ENCODE measurements at regions not wholly inside any gene's neighbourhood (a gene's known extent, or its start where the extent isn't known, plus 50 kb on each side); places are given as distances from the start of the nearest gene placed in this dataset.

DNA sequence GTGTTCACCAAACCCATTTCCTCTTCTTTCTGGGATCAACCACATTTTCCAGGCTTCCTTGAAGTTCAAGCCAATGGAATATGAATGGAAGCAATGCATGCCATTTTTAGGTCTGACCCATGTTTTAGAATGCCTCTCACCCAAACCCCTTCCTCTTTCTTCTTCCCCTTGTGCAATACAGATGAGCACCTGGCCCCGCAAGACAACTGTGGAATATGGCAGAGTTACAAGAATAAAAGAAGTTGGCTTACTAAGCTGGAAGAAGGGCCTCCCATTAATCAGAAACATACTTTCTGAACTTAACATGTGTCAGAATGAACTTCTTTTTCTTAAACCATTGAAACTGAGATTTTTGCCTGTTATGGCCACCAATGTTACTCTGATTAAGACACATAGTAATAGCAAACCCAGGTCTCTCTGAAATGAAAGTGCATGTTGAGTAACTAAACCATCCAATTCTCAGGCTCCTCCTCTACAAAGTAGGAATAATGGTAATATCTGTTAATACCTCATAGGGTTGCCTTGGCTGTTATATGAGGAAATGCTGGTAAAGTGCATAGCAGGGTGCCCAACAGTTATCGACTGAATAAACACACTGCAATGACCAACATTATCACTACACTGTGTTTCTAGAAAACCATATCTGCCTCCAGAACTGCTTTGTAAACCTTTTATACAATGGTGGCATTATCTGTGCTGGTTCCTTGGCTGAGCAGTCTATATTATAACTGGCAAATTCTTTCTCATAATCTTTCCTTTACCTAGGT is 382.2 kb upstream of the NRP1 start:
- Histone ChIP-seq H3K9me3 (ENCODE audit: control insufficient read depth in 2 of 2, insufficient read depth in 1 of 2, low read depth in 1 of 2, low read length in 1 of 2) (peaks cover 0 to 11% of the 10 kb centered on the region in 2 donors), H3K27ac (ENCODE audit: low read depth in 1 of 3, low read length in 2 of 3) (no peak overlapping the region), H3K27me3 (ENCODE audit: control insufficient read depth in 3 of 3, insufficient read depth in 3 of 3, low read length in 3 of 3) (peaks cover 0 to 2% (median 0%) of the 10 kb centered on the region in 3 donors), H3K4me1 (ENCODE audit: control insufficient read depth in 3 of 3, insufficient read depth in 2 of 3, low read depth in 1 of 3, low read length in 2 of 3) (no peaks in the 10 kb centered on the region), H3K4me3 (ENCODE audit: low read depth in 1 of 3, low read length in 3 of 3) (no peak overlapping the region), H3K36me3 (ENCODE audit: control insufficient read depth in 3 of 3, insufficient read depth in 2 of 3, low read depth in 1 of 3, low read length in 3 of 3) (no peaks in the 10 kb centered on the region)
- no peak for DNase-seq
- whole genome bisulfite sequencing, 3 donors = 64 to 74% (median 66%) methylated on average over 2 of the region's 2 CpGs
- no peak for FAIRE-seq

DNA sequence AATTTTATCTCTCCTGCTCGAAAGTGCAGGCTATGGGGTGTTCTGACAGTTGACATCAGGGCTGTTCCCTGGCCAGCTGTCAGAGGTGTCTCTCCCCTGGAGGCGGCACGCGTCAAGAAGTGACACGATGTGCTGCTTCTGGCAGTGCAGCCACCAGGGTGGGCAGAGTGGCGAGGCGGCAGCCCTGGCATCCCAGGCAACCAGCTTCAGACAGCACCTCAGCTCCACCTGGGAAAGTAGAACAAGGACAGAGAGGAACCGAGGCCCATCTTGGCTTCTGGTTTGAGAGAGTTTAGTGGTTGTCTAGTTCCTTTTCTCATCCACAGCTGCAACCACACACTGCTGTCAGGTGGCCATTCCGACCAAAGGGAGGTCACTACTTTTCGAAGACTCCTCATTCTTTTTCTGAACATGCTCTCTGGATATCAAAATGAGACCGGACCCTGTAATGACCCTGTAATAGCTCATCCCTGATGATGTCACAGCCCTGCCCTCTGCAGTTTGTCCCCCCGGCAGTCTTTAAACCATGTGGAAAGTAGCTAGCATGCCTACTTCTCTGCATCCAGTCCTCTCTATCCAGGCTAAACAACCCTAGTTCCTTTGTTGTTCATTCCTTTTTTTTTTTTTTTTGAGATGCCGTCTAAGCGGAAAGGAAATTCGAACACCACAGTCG is 381.0 kb upstream of the NRP1 start:
- no peak for FAIRE-seq
- no peak for DNase-seq
- Histone ChIP-seq H3K4me3 (ENCODE audit: low read depth in 1 of 3, low read length in 3 of 3) (no peak overlapping the region), H3K27me3 (ENCODE audit: control insufficient read depth in 3 of 3, insufficient read depth in 3 of 3, low read length in 3 of 3) (peaks cover 0 to 2% (median 0%) of the 10 kb centered on the region in 3 donors), H3K4me1 (ENCODE audit: control insufficient read depth in 3 of 3, insufficient read depth in 2 of 3, low read depth in 1 of 3, low read length in 2 of 3) (no peaks in the 10 kb centered on the region), H3K9me3 (ENCODE audit: control insufficient read depth in 2 of 2, insufficient read depth in 1 of 2, low read depth in 1 of 2, low read length in 1 of 2) (peaks cover 0 to 8% of the 10 kb centered on the region in 2 donors), H3K27ac (ENCODE audit: low read depth in 1 of 3, low read length in 2 of 3) (no peak overlapping the region), H3K36me3 (ENCODE audit: control insufficient read depth in 3 of 3, insufficient read depth in 2 of 3, low read depth in 1 of 3, low read length in 3 of 3) (no peaks in the 10 kb centered on the region)
- WGBS, 3 donors = 76 to 81% (median 76%) methylated on average over 16 of the region's 16 CpGs

DNA sequence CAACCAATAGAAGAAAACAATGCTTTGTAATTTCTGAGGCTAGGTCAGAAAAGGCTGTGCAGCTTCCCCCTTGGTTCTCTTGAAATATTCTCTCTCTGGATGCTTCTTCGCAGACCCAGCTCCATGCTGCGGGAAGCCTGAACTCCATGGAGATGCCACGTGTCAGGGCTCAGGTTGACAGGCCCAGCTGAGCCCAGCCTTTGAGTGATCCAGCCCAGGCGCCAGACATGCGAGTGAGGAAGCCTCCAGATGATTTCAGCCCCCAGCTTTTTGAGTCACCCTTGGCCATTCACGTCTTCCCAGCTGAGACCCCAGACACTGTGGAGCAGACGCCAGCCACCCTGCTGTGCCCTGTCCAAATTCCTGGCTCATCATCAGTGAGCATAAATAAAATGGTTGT is 378.4 kb upstream of the NRP1 start:
- Histone ChIP-seq H3K27ac (ENCODE audit: low read depth in 1 of 3, low read length in 2 of 3) (no peak overlapping the region), H3K9me3 (ENCODE audit: control insufficient read depth in 2 of 2, insufficient read depth in 1 of 2, low read depth in 1 of 2, low read length in 1 of 2) (no peaks in the 10 kb centered on the region), H3K27me3 (ENCODE audit: control insufficient read depth in 3 of 3, insufficient read depth in 3 of 3, low read length in 3 of 3) (peaks cover 0 to 2% (median 0%) of the 10 kb centered on the region in 3 donors), H3K4me3 (ENCODE audit: low read depth in 1 of 3, low read length in 3 of 3) (no peak overlapping the region), H3K36me3 (ENCODE audit: control insufficient read depth in 3 of 3, insufficient read depth in 2 of 3, low read depth in 1 of 3, low read length in 3 of 3) (no peaks in the 10 kb centered on the region), H3K4me1 (ENCODE audit: control insufficient read depth in 3 of 3, insufficient read depth in 2 of 3, low read depth in 1 of 3, low read length in 2 of 3) (no peaks in the 10 kb centered on the region)
- WGBS, 3 donors = 91 to 95% (median 91%) methylated on average over 7 of the region's 7 CpGs
- FAIRE-seq = no peak
- no peak for DNase-seq

DNA sequence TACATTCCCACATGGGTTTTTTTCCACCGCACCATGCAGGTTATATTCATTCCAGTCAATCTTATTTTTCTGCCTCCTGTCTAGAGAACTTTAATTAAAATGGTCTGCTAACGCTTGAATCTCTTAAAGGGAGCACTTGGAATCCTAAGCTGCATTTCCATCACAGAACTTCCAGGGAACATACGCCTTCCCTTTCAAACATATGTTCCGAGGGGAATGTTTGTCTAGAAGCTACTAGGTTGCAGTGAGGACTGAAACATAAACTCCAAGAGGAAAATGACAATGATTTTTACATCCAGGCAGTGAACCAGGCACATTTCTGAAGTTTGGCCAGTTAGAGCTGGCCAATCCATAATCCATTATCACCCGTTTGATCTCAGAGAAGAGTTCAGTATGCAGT is 375.5 kb upstream of the NRP1 start:
- Histone ChIP-seq H3K36me3 (ENCODE audit: control insufficient read depth in 3 of 3, insufficient read depth in 2 of 3, low read depth in 1 of 3, low read length in 3 of 3) (no peaks in the 10 kb centered on the region), H3K27ac (ENCODE audit: low read depth in 1 of 3, low read length in 2 of 3) (no peak overlapping the region), H3K4me3 (ENCODE audit: low read depth in 1 of 3, low read length in 3 of 3) (no peak overlapping the region), H3K9me3 (ENCODE audit: control insufficient read depth in 2 of 2, insufficient read depth in 1 of 2, low read depth in 1 of 2, low read length in 1 of 2) (no peaks in the 10 kb centered on the region), H3K27me3 (ENCODE audit: control insufficient read depth in 3 of 3, insufficient read depth in 3 of 3, low read length in 3 of 3) (peaks cover 0 to 2% (median 0%) of the 10 kb centered on the region in 3 donors), H3K4me1 (ENCODE audit: control insufficient read depth in 3 of 3, insufficient read depth in 2 of 3, low read depth in 1 of 3, low read length in 2 of 3) (no peaks in the 10 kb centered on the region)
- FAIRE-seq = no peak
- 89 to 90% (median 90%) methylated on average over 5 of the region's 5 CpGs for WGBS, 3 donors
- no peak for DNase-seq

DNA sequence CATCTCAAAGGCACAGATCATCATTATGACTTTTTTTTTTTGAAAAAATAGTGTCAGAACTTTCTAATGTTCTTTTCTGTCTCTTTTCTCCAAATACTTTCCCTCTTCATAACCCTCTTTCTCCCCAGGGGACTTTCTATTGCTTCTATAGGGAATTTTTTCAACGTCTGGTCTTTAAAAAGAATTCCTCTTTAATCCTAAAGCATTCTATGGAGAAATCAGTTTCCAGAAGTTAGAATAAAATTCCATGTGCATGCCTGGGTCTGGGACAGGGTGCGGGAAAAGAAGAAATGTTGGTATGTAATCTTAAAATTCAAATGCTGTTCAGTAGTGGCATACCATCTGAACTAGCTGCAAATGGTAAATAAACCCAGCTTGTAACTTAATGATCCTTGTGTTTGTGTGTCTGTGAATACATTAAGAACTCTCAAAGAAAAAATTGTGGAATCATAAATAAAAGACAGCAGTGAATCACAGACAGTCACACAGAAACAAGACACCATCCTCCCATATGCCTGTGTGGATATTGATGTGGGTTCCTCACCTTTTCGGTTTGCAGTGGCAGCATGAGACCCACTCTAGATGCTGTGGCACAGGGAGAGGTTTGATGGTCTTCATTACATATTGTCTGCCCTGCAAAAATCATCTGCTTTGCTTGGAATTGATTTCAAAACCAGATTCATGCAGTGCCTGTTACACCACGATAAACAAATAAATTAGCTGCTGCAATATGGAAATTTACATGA is 374.7 kb upstream of the NRP1 start:
- H3K4me3 ChIP-seq (ENCODE audit: low read depth in 1 of 3, low read length in 3 of 3) = no peak overlapping the region
- no peaks in the 10 kb centered on the region for H3K36me3 ChIP-seq (ENCODE audit: control insufficient read depth in 3 of 3, insufficient read depth in 2 of 3, low read depth in 1 of 3, low read length in 3 of 3)
- DNase-seq = no peak
- no peaks in the 10 kb centered on the region for H3K9me3 ChIP-seq (ENCODE audit: control insufficient read depth in 2 of 2, insufficient read depth in 1 of 2, low read depth in 1 of 2, low read length in 1 of 2)
- 82 to 84% (median 84%) methylated on average over 4 of the region's 4 CpGs for WGBS, 3 donors
- FAIRE-seq = no peak
- peaks cover 0 to 2% (median 0%) of the 10 kb centered on the region in 3 donors for H3K27me3 ChIP-seq (ENCODE audit: control insufficient read depth in 3 of 3, insufficient read depth in 3 of 3, low read length in 3 of 3)
- H3K27ac ChIP-seq (ENCODE audit: low read depth in 1 of 3, low read length in 2 of 3) = no peak overlapping the region
- H3K4me1 ChIP-seq (ENCODE audit: control insufficient read depth in 3 of 3, insufficient read depth in 2 of 3, low read depth in 1 of 3, low read length in 2 of 3) = no peaks in the 10 kb centered on the region

DNA sequence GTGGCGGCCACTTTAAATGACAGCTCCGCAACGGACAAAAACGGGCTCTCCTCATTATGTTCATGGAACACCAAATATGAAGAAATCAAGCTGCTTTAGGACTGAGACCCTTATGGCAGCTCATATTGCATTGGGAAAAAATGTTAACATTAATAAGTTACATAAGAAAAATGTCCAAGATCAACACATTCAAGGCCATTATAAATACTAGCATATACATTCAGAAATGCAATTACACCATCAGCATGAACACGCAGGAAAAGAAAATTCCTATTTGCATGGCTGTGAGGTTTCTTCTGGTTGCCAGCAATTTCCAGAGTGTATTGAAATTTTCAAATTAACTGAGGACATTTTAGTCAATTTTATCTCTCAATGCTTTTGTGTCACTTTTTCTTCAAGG is 374.1 kb upstream of the NRP1 start:
- no peak for FAIRE-seq
- WGBS, 3 donors = 85 to 96% (median 94%) methylated on average over 5 of the region's 5 CpGs

GRCh38 chr10:33706746-33707145 is 372.3 kb upstream of the NRP1 start:
- FAIRE-seq = no peak
- no peaks in the 10 kb centered on the region for H3K27me3 ChIP-seq (ENCODE audit: control insufficient read depth in 3 of 3, insufficient read depth in 3 of 3, low read length in 3 of 3)
- WGBS, 3 donors = 36 to 47% (median 43%) methylated on average over 1 of the region's 1 CpG

More for the DNA sequence above, 374.1 kb upstream of the NRP1 start:
- H3K27me3 ChIP-seq (ENCODE audit: control insufficient read depth in 3 of 3, insufficient read depth in 3 of 3, low read length in 3 of 3) = peaks cover 0 to 2% (median 0%) of the 10 kb centered on the region in 3 donors
- H3K36me3 ChIP-seq (ENCODE audit: control insufficient read depth in 3 of 3, insufficient read depth in 2 of 3, low read depth in 1 of 3, low read length in 3 of 3) = no peaks in the 10 kb centered on the region
- no peak overlapping the region for H3K27ac ChIP-seq (ENCODE audit: low read depth in 1 of 3, low read length in 2 of 3)
- no peaks in the 10 kb centered on the region for H3K4me1 ChIP-seq (ENCODE audit: control insufficient read depth in 3 of 3, insufficient read depth in 2 of 3, low read depth in 1 of 3, low read length in 2 of 3)
- no peaks in the 10 kb centered on the region for H3K9me3 ChIP-seq (ENCODE audit: control insufficient read depth in 2 of 2, insufficient read depth in 1 of 2, low read depth in 1 of 2, low read length in 1 of 2)
- H3K4me3 ChIP-seq (ENCODE audit: low read depth in 1 of 3, low read length in 3 of 3) = no peak overlapping the region
- no peak for DNase-seq

DNA sequence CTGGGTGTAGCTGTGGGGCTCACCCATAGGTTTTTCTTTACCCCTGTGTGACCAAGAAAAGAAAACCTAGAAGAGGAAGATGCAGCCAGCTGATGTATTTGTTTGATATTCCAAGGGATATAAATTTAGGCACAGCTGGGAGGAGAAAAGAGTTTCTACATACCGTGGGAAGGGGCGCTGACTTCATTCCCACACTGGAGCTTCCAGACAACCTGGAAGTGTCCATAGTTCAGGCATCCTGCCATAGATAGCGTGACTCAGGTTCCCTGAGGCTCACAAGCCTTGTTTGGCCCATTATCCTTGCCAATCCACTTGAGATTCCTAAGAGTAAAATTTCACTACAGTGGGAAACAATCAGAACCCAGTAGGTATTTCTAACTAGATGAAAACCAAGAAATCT is 371.7 kb upstream of the NRP1 start:
- Histone ChIP-seq H3K4me1 (ENCODE audit: control insufficient read depth in 3 of 3, insufficient read depth in 2 of 3, low read depth in 1 of 3, low read length in 2 of 3) (no peaks in the 10 kb centered on the region), H3K4me3 (ENCODE audit: low read depth in 1 of 3, low read length in 3 of 3) (no peak overlapping the region), H3K27ac (ENCODE audit: low read depth in 1 of 3, low read length in 2 of 3) (no peak overlapping the region), H3K9me3 (ENCODE audit: control insufficient read depth in 2 of 2, insufficient read depth in 1 of 2, low read depth in 1 of 2, low read length in 1 of 2) (no peaks in the 10 kb centered on the region), H3K36me3 (ENCODE audit: control insufficient read depth in 3 of 3, insufficient read depth in 2 of 3, low read depth in 1 of 3, low read length in 3 of 3) (no peaks in the 10 kb centered on the region), H3K27me3 (ENCODE audit: control insufficient read depth in 3 of 3, insufficient read depth in 3 of 3, low read length in 3 of 3) (no peaks in the 10 kb centered on the region)
- WGBS, 3 donors = 68 to 84% (median 71%) methylated on average over 3 of the region's 3 CpGs
- no peak for DNase-seq
- FAIRE-seq = no peak

More at GRCh38 chr10:33706746-33707145, 372.3 kb upstream of the NRP1 start:
- Histone ChIP-seq H3K4me1 (ENCODE audit: control insufficient read depth in 3 of 3, insufficient read depth in 2 of 3, low read depth in 1 of 3, low read length in 2 of 3) (no peaks in the 10 kb centered on the region), H3K9me3 (ENCODE audit: control insufficient read depth in 2 of 2, insufficient read depth in 1 of 2, low read depth in 1 of 2, low read length in 1 of 2) (no peaks in the 10 kb centered on the region), H3K36me3 (ENCODE audit: control insufficient read depth in 3 of 3, insufficient read depth in 2 of 3, low read depth in 1 of 3, low read length in 3 of 3) (no peaks in the 10 kb centered on the region), H3K27ac (ENCODE audit: low read depth in 1 of 3, low read length in 2 of 3) (no peak overlapping the region), H3K4me3 (ENCODE audit: low read depth in 1 of 3, low read length in 3 of 3) (no peak overlapping the region)
- no peak for DNase-seq

All from small intestine (tissue), 7 donors.